Activated CD8-positive, alpha-beta T cell treated with anti-CD3 and anti-CD28 coated beads for 36 hours (primary cell): ENCODE measurements at regions not wholly inside any gene's neighbourhood (a gene's known extent, or its start where the extent isn't known, plus 50 kb on each side); places are given as distances from the start of the nearest gene placed in this dataset.

Source experiments
- ATAC-seq: fragments of 200-7000 bp; cut with Tn5 transposase; one replicate; pipeline ENCODE4 v1.10.0; 2021; ENCODE audit warnings: mild to moderate bottlenecking, moderate library complexity
- CTCF ChIA-PET: fragments of 350-600 bp; sonication (Branson Sonifier 250); formaldehyde crosslinking; loops from one replicate; lab custom pipeline; 2021; ENCODE audit warnings: antibody characterized with exemption; lab: Charles Lee
- POLR2A ChIA-PET: fragments of 350-600 bp; sonication (Branson Sonifier 250); formaldehyde crosslinking; loops from one replicate; lab custom pipeline; 2021; ENCODE audit warnings: antibody characterized with exemption; lab: Charles Lee
- DNase-seq: peaks from one replicate; pipeline ENCODE4 v3.0.0-alpha.2; 2020
- H3K27ac Mint-ChIP-seq: one replicate; pipeline ENCODE4 v1.8.0; 2021; ENCODE audit warnings: mild to moderate bottlenecking, mixed read lengths
- H3K27me3 Mint-ChIP-seq: one replicate; pipeline ENCODE4 v1.8.0; 2021; ENCODE audit warnings: mixed read lengths
- H3K36me3 Mint-ChIP-seq: one replicate; pipeline ENCODE4 v1.8.0; 2021; ENCODE audit warnings: low read depth, mixed read lengths
- H3K4me1 Mint-ChIP-seq: one replicate; pipeline ENCODE4 v1.8.0; 2021; ENCODE audit warnings: low read depth, mixed read lengths
- H3K4me3 Mint-ChIP-seq: one replicate; pipeline ENCODE4 v1.8.0; 2021; ENCODE audit warnings: mild to moderate bottlenecking, moderate library complexity, mixed read lengths
- H3K9me3 Mint-ChIP-seq: one replicate; pipeline ENCODE4 v1.8.0; 2021; ENCODE audit warnings: mixed read lengths
- CTCF ChIP-seq: fragments of 200-600 bp; IDR thresholded peaks from one replicate; pipeline ENCODE4 v1.8.0; 2022; ENCODE audit warnings: antibody characterized with exemption, mild to moderate bottlenecking
- intact Hi-C: fragments of 100-400 bp; cut with micrococcal nuclease; formaldehyde crosslinking; loops from one replicate; pipeline ENCODE4 v1.10.0; 2022

DNA sequence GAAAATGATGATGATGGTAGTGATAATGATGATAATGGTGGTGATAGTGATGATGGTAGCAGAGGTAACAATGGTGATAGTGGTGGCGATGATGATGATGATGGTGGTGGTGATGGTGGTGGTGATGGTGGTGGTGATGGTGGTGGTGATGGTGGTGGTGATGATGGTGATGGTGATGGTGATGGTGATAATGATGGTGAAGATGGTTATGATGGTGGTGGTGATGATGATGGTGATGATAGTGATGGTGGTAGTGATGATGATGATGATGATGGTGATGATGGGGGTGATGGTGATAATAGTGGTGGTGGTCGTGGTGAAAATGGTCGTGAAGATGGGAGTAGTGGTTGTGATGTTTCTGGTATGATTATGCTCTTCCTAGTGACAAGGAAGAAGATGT lies 581.8 kb downstream of the HS3ST4 start:
- Mint-ChIP-seq H3K36me3 (no peaks in the 10 kb centered on the region), H3K27me3 (no peaks in the 10 kb centered on the region), H3K4me3 (no peak overlapping the region), H3K4me1 (peaks cover 22% of the 10 kb centered on the region), H3K9me3 (peaks cover 5% of the 10 kb centered on the region), H3K27ac (no peak overlapping the region)
- ChIA-PET POLR2A (no interaction called here), CTCF (no interaction called here)
- ATAC-seq (no peak), DNase-seq (no peak)
- no peak for TF ChIP-seq CTCF
- intact Hi-C loops: no loop called here

DNA sequence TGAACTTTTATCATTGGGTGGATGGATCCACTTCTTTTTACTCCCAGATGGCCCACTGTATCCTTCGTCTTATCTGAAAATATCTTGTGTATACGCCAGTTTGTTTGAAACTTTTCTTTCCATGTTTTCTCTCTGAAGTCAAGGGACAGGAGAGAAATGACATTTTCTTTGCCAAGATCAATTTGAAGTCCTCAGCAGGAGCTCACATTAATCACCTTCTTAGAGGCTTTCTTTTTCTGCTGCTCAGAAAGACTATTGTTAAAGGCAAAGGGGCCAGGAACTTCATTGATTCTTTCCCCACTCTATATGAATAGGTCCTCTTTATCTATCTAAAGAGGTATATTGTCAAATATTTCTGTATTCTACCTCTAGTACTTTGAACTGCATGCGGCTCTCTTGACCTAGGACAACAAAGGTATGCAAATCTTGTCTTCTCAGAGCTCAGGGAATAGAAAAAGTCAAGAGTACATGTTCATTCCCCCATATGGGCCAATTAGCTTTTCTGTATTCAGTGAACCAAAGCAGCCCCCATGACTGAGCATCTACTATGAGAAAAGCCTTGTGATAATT lies 583.3 kb downstream of the HS3ST4 start:
- Mint-ChIP-seq H3K36me3 (no peaks in the 10 kb centered on the region), H3K27me3 (no peaks in the 10 kb centered on the region), H3K9me3 (peaks cover 8% of the 10 kb centered on the region), H3K4me3 (no peak overlapping the region), H3K27ac (no peak overlapping the region), H3K4me1 (peaks cover 10% of the 10 kb centered on the region)
- ChIA-PET POLR2A (no interaction called here), CTCF (interaction anchor here (1.2 kb wide), 1 partner anchor 23 kb away, joined by 3 read pairs; no protein-coding TSS in a partner anchor)
- DNase-seq (no peak), ATAC-seq (no peak)
- TF ChIP-seq CTCF: no peak
- intact Hi-C loops: no loop called here

- Mint-ChIP-seq H3K9me3 (peaks cover 8% of the 10 kb centered on the region), H3K36me3 (no peaks in the 10 kb centered on the region), H3K4me1 (no peaks in the 10 kb centered on the region), H3K4me3 (no peak overlapping the region), H3K27me3 (no peaks in the 10 kb centered on the region), H3K27ac (no peak overlapping the region)
- DNase-seq (no peak), ATAC-seq (no peak)
- TF ChIP-seq CTCF: no peak
- ChIA-PET POLR2A (no interaction called here), CTCF (no interaction called here)
- intact Hi-C loops: no loop called here
Measured at GRCh38 chr16:26276289-26276688, 584.5 kb downstream of the HS3ST4 start.

GRCh38 chr16:26281381-26282110 lies 589.8 kb downstream of the HS3ST4 start:
- Mint-ChIP-seq H3K4me3 (no peak overlapping the region), H3K36me3 (no peaks in the 10 kb centered on the region), H3K27me3 (no peaks in the 10 kb centered on the region), H3K9me3 (peaks cover 5% of the 10 kb centered on the region), H3K27ac (no peak overlapping the region), H3K4me1 (no peaks in the 10 kb centered on the region)
- ATAC-seq (no peak), DNase-seq (no peak)
- POLR2A ChIA-PET: no interaction called here
- no peak for TF ChIP-seq CTCF
- CTCF ChIA-PET: no interaction called here
- intact Hi-C loops: no loop called here

GRCh38 chr16:26295625-26296304 lies 604.0 kb downstream of the HS3ST4 start:
- Mint-ChIP-seq H3K4me1 (no peaks in the 10 kb centered on the region), H3K36me3 (no peaks in the 10 kb centered on the region), H3K27ac (no peak overlapping the region), H3K9me3 (peaks cover 3% of the 10 kb centered on the region), H3K4me3 (no peak overlapping the region), H3K27me3 (no peaks in the 10 kb centered on the region)
- ChIA-PET POLR2A (no interaction called here), CTCF (no interaction called here)
- intact Hi-C loops: no loop called here
- ATAC-seq (no peak), DNase-seq (no peak)
- no peak for TF ChIP-seq CTCF
